Renal pelvis (tissue), 1 donor: ENCODE measurements at regions not wholly inside any gene's neighbourhood (a gene's known extent, or its start where the extent isn't known, plus 50 kb on each side); places are given as distances from the start of the nearest gene placed in this dataset.
"Not testable (repeated sequence)": the region's sequence is repeated elsewhere in the genome, so short reads cannot be mapped to it uniquely, and the experiment has no call there.

Source experiments
- DNase-seq: peaks from one replicate; pipeline ENCODE4 v3.0.0-alpha.2; 2013

GRCh38 chr3:177705976-177706823 is 508.9 kb upstream of the TBL1XR1 start:
- DNase-seq: no peak

DNA sequence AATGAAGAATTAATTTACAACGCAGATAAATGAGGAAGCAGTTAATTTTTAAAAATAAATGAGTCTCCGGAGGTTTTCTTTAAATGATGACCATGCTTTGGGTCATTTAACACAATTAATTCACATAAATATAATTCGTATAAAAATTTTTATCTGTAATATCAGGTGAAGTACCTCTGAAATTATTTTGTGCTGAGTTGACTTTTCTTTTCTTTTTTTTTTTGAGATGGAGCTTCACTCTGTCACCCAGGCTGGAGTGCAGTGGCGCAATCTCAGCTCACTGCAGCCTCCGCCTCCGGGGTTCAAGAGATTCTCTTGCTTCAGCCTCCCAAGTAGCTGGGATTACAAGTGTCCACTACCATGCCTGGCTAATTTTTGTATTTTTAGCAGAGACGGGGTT is 512.2 kb upstream of the TBL1XR1 start:
- DNase-seq: not testable (repeated sequence)

DNA sequence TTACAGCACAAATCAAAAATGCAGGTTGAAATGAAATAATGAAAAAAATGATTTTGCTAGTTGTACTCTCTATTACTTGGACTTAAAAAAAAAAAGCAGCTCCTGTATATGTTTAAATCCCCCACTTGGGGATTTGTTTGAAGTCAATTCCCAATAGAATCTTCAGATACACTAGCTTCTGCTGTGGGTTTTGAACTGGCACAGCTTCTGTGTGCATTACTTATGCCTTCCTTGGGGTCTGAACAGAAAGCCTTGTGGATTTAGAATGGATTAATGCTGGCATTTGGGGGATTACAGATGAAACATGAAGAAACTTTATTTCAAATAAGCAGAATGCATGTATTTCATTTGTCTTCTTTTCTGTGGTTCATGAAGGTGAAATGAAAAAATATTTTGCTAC is 513.2 kb upstream of the TBL1XR1 start:
- no peak for DNase-seq

GRCh38 chr3:177711637-177712036 is 514.4 kb upstream of the TBL1XR1 start:
- DNase-seq: no peak

DNA sequence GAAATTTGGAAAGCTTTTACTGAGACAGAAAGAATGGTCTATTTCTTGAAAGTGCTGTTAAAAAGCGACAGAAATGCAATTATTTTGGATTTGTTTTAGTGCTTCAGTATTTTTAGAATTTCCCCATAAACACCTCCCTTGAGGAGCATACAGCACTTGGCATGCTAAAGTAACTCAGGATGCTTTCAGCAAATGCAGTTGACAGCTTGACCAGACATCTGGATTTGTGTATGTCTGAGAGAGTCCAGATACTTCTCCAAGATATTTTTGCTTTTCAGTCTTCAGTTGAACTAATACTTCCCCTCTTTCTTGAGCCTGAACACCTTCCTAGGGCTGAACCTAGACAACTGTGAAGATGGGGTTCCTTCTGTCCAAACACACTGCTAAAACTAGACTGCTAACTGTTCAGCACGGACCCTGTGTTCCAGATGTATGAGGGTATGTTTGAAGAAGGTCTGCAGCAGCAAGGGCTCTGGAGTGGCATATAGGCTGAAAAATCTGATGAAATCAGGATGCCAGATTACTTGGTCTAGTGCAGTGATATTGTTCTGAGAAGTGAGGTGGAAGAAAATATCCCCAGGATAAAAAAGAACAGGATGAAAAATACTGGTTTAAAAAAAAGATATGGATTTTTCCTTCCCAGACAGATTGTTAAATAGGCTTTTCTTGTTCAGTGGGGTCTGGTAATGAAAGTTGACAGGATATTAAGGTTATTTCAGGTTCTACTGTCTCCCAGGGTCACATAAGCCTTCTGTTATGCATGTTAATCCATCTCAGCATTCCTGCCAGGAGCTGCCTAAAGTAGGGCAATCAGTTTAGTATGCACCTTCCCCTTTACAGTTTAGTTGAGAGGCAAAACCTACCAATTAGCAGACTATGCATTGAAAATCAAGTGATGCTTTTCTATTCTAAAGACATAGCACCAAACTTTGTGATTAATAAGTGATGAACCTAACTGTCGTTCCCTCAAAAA is 516.9 kb upstream of the TBL1XR1 start:
- DNase-seq: no peak

DNA sequence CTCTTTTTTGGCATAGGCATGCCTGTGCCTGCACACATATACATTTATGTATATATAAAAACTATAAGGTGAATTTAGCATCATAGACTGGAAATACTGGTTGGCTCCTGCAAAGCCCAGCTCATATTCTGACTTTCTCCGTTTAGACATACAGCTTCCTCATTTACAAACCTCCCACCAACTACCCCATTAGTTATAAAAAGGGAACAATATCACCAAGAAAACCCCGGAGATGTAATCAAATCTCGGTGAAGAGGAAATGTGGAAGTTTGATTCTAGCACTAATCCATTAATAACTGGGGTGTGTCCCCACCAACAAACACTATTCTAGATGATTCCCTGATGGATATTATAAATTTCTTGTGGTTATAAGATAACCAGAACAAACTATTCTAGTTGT is 517.7 kb upstream of the TBL1XR1 start:
- DNase-seq: no peak

- no peak for DNase-seq
Observed at GRCh38 chr3:177715980-177716379, 518.7 kb upstream of the TBL1XR1 start.

GRCh38 chr3:177720927-177721326 is 523.6 kb upstream of the TBL1XR1 start:
- DNase-seq: not testable (repeated sequence)

- DNase-seq: no peak
Observed at GRCh38 chr3:177721864-177722785, 524.8 kb upstream of the TBL1XR1 start.

DNA sequence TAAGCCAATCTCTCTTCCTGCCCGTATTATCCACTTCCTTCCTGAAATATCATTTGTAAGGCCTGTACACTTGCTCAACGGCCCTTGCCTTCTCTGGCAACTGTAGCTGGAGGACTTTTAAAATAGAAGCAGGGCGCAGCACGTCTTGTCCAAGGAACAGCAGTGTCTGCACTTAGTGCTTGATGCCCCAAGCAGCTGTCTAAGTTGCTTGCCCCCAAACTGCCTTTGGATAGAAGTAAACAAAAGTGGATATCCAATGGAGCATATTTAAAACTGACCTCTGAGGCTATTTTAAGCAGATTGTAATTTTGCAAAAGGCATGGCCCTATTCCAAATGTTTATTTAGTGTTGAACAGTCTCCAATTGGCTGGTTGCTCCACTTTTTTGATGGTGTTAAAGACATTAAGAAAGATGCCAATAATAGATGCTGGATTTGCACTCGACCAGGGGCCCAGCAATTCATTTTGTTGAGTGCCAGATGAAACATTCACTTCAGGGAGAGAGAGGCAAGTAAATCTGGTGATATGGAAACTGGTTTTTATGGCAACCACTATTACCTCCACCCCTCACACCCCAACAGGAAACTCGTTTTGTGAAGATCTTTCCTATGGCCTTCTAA is 526.8 kb upstream of the TBL1XR1 start:
- no peak for DNase-seq

- no peak for DNase-seq
Observed at GRCh38 chr3:177725165-177725564, 527.9 kb upstream of the TBL1XR1 start.

DNA sequence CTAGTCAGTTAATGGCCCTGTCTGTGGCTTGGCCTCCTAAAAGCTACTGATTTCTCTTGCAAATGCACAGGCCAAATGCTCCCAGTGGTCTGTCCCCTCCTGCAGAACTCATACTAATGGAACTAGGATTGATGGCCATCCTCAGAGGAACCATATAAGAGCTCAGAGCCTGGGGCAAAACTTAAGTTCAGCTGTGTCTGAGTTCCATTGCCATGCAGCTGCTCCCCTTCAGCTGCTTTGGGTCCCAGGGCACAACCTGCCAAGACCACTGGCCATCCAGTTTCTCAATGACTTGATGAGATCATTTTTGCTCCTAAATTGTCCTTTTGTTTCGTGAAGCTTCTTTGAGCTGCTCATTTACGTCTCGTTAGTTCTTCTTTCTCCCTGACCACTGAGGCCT is 529.5 kb upstream of the TBL1XR1 start:
- DNase-seq: no peak

- no peak for DNase-seq
Observed at GRCh38 chr3:177729956-177730681, 532.8 kb upstream of the TBL1XR1 start.

DNA sequence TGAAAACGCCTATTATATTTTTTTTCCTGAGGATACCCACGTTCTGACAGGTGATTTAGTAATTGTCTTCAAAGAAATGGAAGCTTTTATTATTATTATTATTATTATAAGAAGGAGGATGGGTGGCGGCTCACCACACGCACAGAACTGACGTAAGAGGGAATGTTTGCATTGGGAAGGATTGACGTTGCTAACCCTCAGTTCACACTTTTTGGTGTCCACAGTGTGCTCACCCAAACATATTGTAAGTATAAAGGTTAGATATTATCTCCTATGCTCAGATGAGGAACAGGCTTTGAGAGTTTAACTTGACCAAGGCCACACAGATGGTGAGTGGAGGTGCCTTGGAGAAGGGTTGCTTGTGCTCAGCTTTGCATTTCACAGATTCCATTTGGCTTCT is 533.5 kb upstream of the TBL1XR1 start:
- DNase-seq: no peak

DNA sequence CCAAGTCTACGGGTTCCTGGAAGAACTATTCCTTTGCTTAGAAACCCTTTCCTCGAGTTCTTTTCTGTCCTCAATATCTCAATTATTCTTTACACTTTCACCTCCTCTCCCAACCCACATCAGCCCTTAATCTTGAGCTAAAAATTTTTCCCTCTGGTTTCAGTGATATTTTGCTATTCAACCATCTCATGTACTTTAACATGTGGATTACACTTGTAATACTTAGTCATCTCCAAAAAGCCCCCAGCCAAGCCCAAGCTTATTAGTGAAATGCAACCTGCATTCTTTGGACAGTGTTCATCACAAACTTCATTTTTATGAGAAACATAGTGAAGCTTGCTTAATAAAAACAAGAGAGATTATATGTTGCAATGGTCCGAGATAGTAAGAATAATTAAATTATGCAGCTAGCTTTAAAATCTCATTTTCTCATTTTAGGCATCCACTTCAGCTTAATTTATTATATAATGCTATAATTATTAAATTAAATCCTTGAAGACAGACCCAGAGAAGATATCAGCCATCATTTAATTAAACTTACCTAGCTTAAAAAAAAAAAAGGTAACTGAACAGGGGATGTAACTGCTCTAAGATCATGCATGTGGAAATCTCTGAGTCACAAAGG is 534.5 kb upstream of the TBL1XR1 start:
- DNase-seq: no peak

DNA sequence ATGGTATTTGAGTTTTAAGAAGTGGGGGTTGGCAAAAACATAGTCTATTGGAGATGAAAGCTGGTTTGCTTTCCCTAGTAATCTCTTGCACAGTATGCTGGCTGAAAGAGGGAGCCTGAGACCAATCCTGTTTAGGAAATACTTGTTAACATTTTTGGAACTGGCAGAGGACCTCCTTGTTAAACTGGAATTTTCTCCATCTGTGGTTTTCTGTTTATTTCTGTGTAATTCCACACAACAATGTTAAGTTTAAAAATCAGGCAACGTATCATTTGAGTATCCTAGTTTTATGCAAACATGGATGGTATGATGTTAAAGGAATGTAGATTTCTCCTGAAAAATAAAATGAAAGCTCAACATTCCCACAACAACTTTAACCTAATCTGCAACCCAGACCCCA is 536.0 kb upstream of the TBL1XR1 start:
- no peak for DNase-seq

GRCh38 chr3:177733936-177734335 is 536.7 kb upstream of the TBL1XR1 start:
- DNase-seq: no peak

GRCh38 chr3:177735431-177735830 is 538.1 kb upstream of the TBL1XR1 start:
- no peak for DNase-seq

GRCh38 chr3:177739461-177739860 is 542.2 kb upstream of the TBL1XR1 start:
- no peak for DNase-seq

DNA sequence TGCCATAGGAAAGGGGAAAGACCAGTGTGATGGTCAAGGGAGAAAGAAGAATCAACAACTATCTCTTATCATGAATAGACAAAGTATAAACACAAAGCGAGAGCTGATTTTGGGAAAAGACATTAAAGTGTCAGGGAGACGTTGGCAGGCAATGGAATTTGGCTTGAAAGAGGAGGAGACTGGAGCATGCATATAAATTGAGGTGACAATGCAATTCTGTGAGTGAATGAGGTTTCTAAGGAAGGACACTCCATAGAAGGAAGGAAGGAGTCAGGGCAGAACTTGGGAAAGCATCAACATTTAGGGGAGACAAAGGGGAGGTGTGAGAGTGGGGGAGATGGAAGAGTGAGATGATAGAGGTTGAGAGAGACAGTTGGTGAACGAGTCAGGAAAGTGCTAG is 543.0 kb upstream of the TBL1XR1 start:
- no peak for DNase-seq
